ENCODE measurements at regions not wholly inside any gene's neighbourhood (a gene's known extent, or its start where the extent isn't known, plus 50 kb on each side); places are given as distances from the start of the nearest gene placed in this dataset.

GRCh38 chr18:75812761-75813160, 385.3 kb upstream of the SMIM21 start:
- no peak for DNase-seq (ENCODE audit: low read depth)
- TF ChIP-seq CTCF (conservative IDR thresholded peaks at IDR 0.05; ENCODE audit: low read length): no peak
- H3K4me3 ChIP-seq (ENCODE audit: low read length): no peak overlapping the region

GRCh38 chr18:75810961-75811551, 383.6 kb upstream of the SMIM21 start:
- no peak overlapping the region for H3K4me3 ChIP-seq (ENCODE audit: low read length)
- no peak for TF ChIP-seq CTCF (conservative IDR thresholded peaks at IDR 0.05; ENCODE audit: low read length)
- DNase-seq (ENCODE audit: low read depth): peak; percentile 58

GRCh38 chr18:75810516-75810915, 383.0 kb upstream of the SMIM21 start:
- no peak for TF ChIP-seq CTCF (conservative IDR thresholded peaks at IDR 0.05; ENCODE audit: low read length)
- peak overlapping the region; percentile 7; the same call in 1 of the 2 replicates for H3K4me3 ChIP-seq (ENCODE audit: low read length)
- DNase-seq (ENCODE audit: low read depth): peak; percentile 20

GRCh38 chr18:75809926-75810255, 382.4 kb upstream of the SMIM21 start:
- no peak for DNase-seq (ENCODE audit: low read depth)
- H3K4me3 ChIP-seq (ENCODE audit: low read length): no peak overlapping the region; the same call in 1 of the 2 replicates
- no peak for TF ChIP-seq CTCF (conservative IDR thresholded peaks at IDR 0.05; ENCODE audit: low read length)

GRCh38 chr18:75809151-75809925, 381.8 kb upstream of the SMIM21 start:
- H3K4me3 ChIP-seq (ENCODE audit: low read length): peak overlapping the region; percentile 22
- no peak for DNase-seq (ENCODE audit: low read depth)
- no peak for TF ChIP-seq CTCF (conservative IDR thresholded peaks at IDR 0.05; ENCODE audit: low read length)

- no peak for DNase-seq (ENCODE audit: low read depth)
- TF ChIP-seq CTCF (conservative IDR thresholded peaks at IDR 0.05; ENCODE audit: low read length): no peak
- H3K4me3 ChIP-seq (ENCODE audit: low read length): no peak overlapping the region
Measured at GRCh38 chr18:75805265-75805664, 377.8 kb upstream of the SMIM21 start.

GRCh38 chr18:75802681-75803080, 375.2 kb upstream of the SMIM21 start:
- no peak for DNase-seq (ENCODE audit: low read depth)
- no peak for TF ChIP-seq CTCF (conservative IDR thresholded peaks at IDR 0.05; ENCODE audit: low read length)
- no peak overlapping the region for H3K4me3 ChIP-seq (ENCODE audit: low read length)

Measured in AG10803 (cell line).